Pons (tissue), 1 donor: ENCODE measurements at regions not wholly inside any gene's neighbourhood (a gene's known extent, or its start where the extent isn't known, plus 50 kb on each side); places are given as distances from the start of the nearest gene placed in this dataset.
A peak's percentile ranks its signal among the peaks of the same experiment; 100 is the strongest.
"Not testable (repeated sequence)": the region's sequence is repeated elsewhere in the genome, so short reads cannot be mapped to it uniquely, and the experiment has no call there.

Source experiments
- DNase-seq: peaks from one replicate; pipeline ENCODE4 v3.0.0-alpha.2; 2016; ENCODE audit warnings: low spot score

DNA sequence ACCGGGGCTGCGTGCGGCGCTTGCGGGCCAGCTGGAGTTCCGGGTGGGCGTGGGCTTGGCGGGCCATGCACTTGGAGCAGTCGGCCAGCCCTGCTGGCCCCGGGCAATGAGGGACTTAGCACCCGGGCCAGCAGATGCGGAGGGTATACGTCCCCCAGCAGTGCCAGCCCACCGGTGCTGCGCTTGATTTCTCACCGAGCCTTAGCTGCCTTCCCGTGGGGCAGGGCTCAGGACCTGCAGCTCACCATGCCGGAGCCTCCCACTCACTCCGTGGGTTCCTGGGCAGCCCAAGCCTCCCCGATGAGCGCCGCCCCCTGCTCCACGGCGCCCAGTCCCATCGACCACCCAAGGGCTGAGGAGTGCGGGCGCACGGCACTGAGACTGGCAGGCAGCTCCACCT is 51.4 kb upstream of the INPP4B start:
- DNase-seq = not testable (repeated sequence)

DNA sequence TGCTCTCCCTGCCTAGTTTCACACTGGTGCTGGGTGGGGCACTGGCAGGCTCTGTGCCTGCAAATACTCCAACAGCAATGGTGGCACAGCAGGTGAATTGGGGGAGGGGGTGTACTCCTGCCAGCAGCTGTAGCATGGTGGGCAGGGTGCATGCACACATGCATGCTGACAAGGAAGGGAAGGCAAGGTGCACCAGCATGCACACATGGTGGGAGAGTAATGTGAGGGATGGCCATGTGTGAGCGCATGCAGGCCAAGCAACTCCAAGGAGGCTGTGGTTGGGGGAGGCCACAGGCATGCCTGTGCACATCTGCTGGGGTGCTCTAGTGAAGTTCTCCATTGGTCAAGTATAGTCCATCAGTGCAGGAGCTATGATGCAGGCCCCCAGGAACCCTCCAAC is 54.5 kb upstream of the INPP4B start:
- DNase-seq = no peak

DNA sequence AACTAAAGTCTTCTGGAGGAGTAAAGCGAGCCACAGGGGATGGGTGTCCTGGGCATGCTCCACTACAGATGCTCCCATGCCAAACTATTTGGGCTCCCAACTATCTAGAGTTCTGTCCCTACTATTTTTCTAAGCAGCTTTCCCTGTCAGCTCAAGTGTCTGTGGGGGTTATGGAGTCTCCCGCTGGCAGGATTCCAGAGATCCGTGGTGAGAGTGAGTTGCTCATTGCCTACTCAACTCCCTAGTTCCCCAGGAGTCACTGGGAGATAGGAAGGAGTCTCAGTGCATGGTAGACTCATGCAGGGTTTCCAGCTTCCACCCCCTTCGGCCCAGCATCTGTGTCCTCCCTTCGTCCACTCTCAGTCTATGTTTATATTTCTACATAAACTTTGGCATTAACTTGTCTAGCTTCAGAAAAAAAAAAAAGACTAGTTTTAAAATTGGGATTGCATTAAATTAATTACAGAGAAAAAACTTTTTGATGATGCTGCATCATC is 55.1 kb upstream of the INPP4B start:
- DNase-seq = no peak

DNA sequence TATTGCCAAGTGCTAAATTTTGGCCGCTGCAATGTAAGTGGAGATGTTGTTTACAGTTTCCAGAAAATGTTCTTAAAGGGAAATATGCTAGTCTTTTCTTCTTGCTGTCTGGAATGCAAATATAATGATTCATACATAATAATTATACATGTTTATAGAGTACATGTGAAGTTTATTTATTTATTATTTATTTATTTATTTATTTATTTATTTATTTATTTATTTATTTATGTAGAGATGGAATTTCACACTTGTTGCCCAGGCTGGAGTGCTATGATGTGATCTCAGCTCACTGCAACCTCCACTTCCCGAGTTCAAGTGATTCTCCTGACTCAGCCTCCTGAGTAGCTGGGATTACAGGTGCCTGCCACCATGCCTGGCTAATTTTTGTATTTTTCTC is 57.5 kb upstream of the INPP4B start:
- not testable (repeated sequence) for DNase-seq

DNA sequence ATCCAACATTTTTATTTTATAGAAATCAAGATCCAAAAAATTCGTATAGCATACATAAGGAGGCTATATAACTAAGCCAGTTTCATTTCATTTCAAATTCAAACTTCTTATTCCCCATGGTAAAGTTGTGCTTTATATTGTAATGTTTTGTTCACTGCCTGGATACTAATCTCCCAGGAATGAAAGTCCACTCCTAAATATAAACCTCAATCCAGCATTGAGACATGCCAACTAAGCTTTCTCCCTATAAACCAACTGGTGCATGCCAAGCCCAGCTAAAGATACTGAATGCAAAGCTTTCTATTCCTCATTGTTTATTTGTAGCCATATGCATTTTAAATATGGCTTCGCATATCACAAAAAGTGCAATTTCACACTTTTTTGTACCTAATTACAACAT is 63.8 kb upstream of the INPP4B start:
- DNase-seq = no peak

DNA sequence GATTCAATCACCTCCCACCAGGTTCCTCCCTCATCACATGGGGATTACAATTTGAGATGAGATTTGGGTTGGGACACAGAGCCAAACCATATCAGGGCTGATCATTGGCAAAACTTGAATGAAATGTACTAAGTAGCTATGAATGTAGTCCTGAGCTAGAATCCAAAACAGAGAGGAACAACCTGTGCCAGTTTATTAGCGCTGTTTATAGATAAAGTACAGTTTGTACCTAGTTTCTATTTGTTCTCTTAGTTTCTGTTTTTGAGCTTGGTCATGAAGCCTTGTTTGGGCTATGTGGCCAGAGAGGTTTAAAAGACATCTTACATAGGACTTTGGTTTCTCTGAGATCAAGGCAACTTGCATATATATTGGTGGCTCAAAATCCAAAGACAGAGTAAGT is 66.9 kb upstream of the INPP4B start:
- DNase-seq = no peak

DNA sequence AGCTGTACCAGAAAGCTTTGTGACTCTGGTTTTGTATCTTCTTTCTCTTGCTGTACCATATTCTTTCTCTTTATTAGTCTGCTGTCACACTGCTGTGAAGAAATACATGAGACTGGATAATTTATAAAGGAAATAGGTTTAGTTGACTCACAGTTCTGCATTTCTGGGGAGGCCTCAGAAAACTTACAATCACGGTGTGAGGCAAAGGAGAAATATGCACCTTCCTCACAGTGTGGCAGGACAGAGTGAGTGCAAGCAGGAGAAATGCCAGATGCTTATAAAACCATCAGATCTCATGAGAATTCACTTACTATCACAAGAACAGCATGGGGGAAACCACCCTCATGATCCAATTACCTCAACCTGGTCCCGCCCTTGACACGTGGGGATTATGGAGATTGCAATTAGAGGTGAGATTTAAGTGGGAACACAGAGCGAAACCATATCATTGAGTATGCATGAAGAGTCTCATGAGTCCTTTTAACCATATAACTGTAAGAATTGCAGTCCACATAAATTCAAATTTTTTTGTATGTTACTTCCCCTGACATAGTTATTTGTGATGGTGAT is 67.4 kb upstream of the INPP4B start:
- DNase-seq = no peak

DNA sequence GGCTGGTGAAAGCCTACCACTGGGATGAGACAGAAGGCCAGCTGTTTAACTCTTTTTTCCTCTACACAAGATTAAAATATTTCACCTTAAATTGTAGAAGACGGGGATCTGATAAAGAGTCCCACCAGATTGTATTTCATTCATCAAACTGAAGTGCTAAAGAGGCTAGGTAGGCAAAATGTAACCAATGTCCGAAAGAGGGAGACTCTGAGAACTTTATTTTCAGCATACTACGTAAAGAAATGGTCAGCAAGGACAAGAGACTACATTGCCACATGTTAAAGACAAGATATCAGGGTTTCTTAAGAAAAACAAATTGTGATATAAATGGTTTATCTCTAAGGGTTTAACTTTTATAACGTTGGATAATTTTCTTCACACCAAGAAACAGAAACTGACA is 71.6 kb upstream of the INPP4B start:
- no peak for DNase-seq

DNA sequence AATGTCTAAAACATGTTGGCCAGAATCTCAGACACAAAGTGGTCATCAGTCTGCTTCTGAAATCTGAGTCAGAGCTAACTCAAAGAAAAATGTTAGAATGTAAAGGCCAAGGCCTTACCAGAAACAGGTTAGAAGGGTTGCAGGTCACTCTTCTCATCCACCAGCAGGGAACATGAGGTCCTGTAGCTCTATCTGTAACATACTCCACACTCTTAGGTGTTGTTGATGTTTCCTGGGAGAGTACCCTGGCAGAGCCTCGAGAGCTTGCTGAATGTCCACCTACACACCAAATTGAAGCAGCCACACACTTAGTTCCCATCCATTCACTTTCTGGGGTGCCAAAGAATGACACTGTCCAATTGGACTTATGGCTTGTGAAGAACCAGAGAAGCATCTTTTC is 76.6 kb upstream of the INPP4B start:
- DNase-seq = no peak

DNA sequence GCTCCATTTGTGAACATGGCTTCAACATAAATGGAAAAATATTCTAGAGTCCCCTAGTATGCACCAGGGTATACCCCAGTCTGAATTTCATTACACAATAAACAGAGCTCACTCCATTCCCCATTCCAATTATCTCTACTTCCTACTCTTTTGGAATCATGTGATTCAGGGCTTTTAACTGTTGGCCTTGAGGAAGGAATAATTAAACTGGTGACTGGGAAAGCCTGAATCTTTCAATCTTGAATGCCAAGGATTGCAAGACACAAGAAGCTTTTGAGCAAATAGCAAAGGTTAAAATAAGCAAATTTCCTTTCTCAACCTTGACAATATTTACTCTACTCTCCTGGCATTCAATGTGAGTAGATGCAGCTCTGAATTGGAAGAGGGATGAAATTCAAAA is 77.5 kb upstream of the INPP4B start:
- DNase-seq = no peak

DNA sequence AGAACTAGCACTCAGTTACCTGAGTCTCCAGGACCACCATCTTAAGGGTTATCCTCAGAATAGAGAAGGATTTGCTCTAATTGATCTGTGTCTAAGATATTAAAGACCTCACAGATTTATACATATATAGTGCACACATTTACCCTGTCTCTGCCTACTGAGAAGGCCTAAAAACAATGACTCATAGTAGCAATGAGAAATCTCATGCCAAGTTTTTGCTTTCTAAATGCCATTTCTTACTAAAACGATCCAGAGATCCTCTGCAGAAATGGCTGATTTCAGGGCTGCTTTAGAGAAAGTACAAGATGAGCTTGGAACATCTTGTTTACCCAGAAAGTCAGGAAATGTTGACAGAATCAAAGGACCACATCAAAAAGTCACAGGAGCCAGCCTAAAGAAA is 79.1 kb upstream of the INPP4B start:
- DNase-seq = no peak

DNA sequence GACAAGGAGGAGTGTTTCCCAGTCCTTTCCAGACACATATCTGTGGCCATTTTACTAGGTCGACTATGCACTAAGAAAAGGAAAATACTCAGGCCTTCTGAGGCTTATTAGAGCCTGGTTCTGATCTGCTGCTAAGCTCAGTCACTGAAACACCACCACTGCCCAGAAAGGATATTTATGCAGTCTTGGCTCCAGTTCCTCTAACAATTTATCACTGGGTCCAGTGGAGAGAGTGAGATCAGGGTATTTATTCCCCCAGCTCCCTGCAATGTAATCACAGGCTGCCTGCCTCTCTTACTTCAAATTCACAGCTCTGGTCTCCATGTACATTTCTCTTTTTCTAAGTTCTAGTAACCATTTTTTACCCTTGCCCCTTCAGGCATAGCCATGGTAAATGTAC is 81.6 kb upstream of the INPP4B start:
- no peak for DNase-seq

DNA sequence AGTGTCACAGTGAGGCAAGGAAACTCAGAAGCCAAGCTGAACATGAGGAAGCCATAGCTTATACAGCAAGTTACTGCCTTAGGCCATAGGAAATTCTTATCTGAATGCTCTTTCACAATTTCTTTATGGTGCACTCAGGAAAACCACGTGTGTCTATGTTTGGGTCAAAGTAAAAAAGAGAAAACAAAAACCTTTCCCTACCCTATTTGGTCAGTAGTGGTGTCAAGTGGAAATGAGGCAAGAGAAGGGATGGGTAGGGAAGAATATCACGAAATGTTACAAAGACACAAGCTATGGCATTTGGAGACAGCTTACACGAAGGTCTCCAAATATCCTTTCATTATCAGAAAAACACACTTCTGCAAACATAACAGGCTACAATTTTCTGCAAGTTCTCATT is 83.4 kb upstream of the INPP4B start:
- no peak for DNase-seq

DNA sequence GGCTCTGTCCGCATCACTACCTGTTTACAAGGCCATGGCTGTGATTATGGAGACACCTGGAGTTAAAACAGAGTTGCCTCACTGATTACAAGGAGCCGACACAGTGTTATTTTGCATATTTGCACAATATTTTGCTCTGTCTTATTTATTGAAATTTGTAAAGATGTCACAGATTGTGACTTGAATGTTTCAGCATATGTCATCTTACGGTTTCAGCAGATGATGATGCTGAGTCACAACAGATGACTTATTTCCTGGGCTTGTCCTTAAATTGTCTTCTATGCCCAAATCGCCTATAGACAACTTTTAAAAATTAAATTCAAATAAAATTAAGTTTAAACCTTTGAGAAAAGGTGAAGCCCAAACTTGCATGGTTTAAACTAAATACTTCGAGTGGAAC is 87.1 kb upstream of the INPP4B start:
- DNase-seq = no peak

DNA sequence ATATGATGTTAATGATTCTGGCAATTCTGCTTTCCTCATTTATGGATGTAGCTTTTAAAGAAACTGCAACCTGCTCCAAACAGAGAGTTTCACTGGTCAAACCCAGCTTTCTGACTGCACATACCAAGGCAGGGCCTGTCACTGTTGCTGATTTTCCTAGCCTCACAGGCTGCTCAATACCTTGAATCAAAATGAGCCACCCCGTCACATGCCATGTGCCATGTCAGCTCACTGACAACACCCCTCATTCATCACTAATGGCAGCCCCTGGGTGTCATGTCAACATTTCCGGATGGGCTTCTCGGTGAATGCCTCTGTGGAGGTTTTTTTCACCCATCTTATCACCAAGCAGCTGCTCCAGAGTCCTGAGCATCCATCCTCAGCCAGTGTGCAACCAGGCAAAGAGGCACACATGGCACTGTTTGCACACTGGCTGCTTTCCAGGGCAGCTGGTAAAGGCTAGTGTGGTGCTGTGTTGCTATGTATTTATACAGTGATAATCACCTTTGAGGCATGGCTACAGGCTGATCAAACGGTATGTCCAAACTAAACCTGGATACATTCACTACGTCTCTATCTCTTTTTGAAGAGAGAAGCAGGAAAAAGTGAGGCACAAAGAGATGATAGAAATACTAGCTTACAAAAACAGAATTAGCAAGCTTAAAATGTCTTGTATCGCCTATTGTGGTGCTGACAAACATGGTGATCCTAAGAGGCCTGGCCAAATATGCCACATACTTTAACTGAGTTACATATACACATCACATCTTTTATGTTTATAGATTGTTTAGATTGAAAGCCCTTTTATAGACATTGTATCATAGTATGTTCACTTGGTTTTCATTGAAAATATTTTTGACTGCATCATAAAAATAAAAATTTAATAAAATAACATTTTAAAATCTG is 94.6 kb upstream of the INPP4B start:
- DNase-seq = peak; percentile 28

DNA sequence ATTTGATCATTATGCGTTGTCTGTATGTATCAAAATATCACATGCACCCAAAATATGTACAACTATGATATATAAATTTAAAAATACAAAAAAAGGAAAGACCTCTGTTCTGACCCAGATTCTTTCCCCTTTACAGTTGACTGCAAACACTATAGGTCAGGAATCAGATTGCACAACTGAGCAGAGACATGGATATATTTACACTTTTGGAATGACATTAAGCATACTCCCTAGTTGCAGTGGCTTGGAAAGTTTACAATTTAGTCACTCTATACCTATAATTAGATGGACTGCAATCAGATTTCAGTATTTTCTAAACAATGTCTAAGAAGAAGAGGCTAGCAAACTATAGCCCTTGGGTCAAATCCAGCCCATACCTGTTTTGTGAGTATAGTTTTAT is 98.5 kb upstream of the INPP4B start:
- no peak for DNase-seq

DNA sequence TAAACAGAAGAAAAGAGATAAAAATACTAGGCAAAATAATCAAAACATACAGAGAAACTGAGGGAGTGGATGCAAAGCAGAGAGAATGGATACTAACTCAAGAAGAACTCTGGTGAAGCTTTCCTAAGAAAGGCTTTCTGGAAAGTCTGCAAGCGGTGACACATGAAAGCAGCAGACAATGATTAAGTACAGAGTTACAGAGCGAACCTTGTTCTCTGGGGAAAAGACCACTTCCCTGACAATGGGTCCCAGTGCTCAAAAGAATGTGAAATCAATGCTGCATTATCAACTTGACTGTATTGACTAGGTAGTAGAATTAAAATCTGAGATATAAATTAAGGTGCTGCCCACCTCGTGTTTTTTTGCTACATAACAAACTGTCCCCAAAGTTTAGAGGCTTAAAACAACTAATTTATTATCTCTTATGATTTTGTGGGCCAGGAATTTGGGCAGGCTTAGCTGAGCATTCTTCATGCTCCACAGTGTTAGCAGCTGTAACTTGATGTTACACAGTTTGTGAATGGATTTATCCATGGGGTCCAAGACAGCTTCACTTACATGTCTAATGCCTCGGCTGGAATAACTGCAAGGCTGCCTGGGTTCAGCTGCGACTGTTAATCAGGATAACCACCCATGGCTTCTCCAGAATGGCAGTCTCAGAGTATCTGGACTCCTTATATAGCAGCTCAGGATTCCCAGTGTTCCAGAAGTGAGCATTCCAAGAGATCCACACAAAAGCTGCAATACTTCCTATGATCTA is 106.9 kb upstream of the INPP4B start:
- no peak for DNase-seq

DNA sequence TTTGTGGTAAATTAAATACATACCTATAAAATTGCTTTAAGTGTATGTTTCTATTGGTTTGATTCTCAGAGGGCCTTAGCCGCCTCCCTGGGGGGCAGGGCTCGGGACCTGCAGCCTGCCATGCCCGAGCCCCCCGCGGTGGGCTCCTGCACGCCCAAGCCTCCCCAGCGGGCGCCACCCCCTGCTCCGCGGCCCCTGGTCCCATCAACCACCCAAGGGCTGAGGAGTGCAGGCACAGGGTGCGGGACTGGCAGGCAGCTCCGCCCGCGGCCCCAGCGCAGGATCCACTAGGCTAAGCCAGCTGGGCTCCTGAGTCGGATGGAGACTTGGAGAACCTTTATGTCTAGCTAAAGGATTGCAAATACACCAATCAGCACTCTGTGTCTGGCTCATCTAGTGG is 108.3 kb upstream of the INPP4B start:
- DNase-seq = no peak

DNA sequence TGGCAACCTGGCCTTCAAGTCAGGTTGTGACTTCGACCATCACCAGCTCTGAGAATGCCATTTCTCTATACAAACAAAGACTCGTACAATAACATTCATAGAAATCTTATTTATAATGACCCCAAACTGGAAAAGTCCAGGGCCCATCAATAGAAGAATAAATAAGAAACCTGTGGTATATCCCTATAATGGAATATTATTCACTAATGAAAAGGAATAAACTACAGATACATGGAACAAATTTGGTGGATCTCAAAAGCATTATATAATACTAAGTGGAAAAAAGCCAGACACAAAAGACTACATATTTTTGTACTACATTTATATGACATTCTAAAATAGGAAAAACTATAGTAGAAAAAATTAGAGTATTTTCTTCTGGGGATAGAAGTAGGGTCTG is 109.4 kb upstream of the INPP4B start:
- no peak for DNase-seq

DNA sequence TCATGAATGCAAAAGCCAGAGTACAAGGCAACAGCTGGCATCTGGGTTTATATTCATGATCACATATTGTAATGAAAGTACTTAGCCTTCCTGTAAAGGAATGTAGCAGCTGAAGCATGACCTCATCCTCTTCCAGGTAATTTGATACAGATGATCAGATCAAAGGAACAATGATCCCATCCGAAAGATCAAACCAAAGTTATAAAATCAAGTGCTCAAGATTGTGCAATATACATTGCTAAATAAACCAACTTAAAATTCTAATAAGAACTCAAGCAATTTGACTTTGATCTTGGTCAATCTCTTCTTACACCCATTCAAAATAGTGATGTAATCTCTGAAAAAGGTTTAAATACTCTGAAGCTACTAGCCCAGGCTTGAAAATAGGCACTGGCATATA is 113.1 kb upstream of the INPP4B start:
- no peak for DNase-seq

DNA sequence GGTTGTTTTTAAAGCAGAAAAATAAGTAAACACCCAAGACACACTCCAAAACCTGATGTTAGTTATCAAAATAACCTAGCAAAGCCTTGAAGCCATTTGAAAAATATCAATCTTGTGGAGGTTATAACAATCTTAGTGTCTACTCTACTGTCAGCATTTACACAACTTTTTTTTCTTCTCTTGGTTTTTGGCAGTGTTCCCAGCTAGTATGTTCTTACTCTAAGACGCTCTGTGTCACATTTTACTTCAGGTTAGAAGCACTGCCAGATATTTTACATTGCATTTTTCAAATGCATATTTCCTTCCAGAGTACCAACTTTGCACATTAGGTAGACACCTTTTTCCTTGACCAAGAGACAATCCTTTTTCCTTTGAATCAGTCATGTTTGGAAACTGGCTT is 114.0 kb upstream of the INPP4B start:
- peak; percentile 42 for DNase-seq

DNA sequence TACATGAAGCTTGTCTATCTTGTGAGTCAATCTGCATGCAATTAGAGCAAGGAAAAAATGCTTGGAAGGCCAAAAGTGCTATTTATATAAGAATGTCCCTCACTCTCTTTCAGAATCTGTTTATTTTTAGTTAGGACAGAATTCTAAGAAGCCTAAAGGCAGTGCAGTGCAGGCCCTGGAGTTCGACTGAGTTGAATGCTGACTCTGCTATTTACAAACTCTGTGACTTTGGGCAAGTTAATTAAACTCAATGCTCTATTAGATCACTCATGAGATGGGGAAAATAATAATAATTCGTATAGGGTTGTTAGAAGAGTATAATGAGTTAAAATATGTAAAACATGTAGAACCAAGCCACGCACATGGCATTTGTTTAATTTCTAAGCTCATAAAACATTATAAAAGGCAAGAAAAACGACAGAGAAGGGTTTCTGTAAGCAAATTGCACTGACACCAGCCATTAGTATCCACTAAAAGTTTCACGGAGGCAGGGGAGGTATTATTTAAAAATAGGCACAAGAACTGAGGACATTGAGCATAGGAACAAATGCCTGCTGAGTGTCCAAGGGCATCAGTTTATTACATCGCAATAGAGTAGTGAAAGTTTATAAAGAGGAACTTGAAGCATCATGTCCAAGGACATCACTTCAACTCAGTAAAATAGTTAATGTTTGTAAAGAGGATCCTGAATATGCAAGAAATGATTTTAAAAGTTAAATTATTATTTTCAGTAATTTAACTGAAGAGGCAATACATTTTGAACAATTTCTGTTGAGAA is 115.0 kb upstream of the INPP4B start:
- DNase-seq = peak; percentile 73
